ENCODE measurements at regions not wholly inside any gene's neighbourhood (a gene's known extent, or its start where the extent isn't known, plus 50 kb on each side); places are given as distances from the start of the nearest gene placed in this dataset.
"Not testable (repeated sequence)": the region's sequence is repeated elsewhere in the genome, so short reads cannot be mapped to it uniquely, and the experiment has no call there.

DNA sequence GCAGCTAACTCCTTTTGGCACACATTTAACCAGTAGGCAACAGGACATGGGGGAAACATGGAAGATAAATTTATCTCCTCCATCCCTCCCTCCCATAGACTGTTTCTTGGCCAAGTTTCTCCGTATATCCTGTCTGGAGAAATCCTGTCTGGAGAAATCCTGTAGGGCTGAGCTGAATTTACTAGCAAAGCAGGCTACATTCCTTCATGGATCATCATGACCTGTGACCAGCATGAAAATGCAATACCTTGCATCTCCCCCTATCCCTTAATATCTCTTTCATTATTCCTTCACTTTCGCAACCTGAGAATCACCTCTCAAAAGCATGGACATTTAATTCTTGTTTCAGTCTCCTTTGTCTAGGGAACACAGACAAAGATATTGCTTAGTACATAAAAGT is 379.1 kb downstream of the PSAT1 start:
- DNase-seq, result no peak

- no peak for DNase-seq
These were observed 379.7 kb downstream of the PSAT1 start for GRCh38 chr9:78676623-78677022.

DNA sequence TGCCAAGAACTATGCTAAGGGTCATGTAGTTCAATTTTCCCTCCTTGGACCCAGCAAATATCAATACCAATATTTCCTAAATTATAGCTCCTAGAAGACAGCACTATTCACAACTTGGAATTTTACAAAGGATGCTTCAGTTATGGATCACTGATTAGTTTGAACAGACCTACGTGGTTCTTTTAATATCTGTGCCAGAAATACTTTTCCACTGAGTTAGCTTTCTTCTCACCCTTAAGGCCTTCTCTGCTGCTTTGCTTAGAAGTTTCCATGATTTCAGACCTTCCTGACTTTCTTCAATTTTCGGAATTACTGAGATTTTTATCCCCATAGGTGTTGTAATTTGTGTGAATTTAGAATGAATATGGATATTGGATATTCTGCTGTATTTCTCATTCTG is 380.4 kb downstream of the PSAT1 start:
- DNase-seq, result no peak

- DNase-seq, result no peak
These were observed 382.0 kb downstream of the PSAT1 start for GRCh38 chr9:78678877-78679276.

- DNase-seq, result no peak
These were observed 383.3 kb downstream of the PSAT1 start for GRCh38 chr9:78680196-78680595.

- DNase-seq, result no peak
These were observed 385.3 kb downstream of the PSAT1 start for GRCh38 chr9:78682216-78682615.

DNA sequence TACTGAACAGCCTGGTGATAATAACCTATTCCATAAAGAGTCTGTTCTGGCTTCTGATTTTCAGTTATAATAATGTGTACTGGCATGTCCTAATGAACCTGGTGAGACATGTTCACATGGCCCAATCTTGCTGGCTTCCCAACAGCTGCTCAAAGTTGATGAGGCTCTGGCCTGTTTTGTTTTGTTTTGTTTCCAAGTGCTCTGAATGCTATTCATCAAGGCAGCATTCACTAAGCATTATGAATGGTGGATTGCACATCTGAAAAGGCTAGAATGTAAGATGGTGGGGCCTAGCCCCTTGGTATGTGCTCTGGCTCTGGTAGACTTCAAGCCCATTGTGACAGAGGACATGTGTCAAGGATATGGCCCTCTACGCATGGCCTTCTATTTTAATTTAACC is 388.5 kb downstream of the PSAT1 start:
- no peak for DNase-seq

GRCh38 chr9:78688796-78689195 is 391.9 kb downstream of the PSAT1 start:
- no peak for DNase-seq

GRCh38 chr9:78691542-78691941 is 394.6 kb downstream of the PSAT1 start:
- no peak for DNase-seq

GRCh38 chr9:78692871-78693270 is 395.9 kb downstream of the PSAT1 start:
- no peak for DNase-seq

GRCh38 chr9:78694974-78695373 is 398.0 kb downstream of the PSAT1 start:
- no peak for DNase-seq

DNA sequence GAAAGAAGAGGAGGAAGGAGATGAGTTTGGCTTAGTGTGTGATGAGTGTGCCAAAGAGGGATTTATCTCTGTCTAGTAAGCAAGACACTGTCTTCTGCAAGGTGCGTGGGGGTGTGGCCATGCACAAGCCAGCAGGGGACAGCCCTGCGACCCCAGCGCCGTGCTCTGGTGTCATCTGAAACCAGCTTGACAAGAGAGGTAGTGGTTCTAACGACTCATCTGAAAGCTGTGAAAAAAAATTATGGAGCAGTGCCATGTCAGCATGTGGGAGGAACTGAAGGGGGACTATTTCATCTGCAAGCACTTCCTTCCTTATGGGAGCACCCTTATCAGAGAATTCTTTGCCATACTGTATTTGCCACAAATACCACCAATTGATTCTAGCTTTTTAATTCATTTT is 398.6 kb downstream of the PSAT1 start:
- DNase-seq, result no peak

- DNase-seq, result no peak
These were observed 400.7 kb downstream of the PSAT1 start for GRCh38 chr9:78697618-78698017.

GRCh38 chr9:78698371-78698770 is 401.4 kb downstream of the PSAT1 start:
- DNase-seq, result no peak

DNA sequence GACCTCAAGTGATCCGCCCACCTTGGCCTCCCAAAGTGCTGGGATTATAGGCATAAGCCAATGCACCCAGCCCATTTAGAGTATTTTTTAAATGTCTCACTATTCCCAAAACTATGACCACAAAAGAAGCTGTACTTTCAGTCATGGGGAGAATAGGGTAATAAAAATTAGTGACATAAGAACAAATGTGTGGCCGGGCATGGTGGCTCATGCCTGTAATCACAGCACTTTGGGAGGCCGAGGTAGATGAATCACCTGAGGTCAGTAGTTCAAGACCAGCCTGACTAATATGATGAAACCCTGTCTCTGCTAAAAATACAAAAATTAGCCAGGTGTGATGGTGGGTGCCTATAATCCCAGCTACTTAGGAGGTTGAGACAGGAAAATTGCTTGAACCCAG is 402.3 kb downstream of the PSAT1 start:
- DNase-seq, result not testable (repeated sequence)

- DNase-seq, result not testable (repeated sequence)
These were observed 407.2 kb downstream of the PSAT1 start for GRCh38 chr9:78704153-78704552.

DNA sequence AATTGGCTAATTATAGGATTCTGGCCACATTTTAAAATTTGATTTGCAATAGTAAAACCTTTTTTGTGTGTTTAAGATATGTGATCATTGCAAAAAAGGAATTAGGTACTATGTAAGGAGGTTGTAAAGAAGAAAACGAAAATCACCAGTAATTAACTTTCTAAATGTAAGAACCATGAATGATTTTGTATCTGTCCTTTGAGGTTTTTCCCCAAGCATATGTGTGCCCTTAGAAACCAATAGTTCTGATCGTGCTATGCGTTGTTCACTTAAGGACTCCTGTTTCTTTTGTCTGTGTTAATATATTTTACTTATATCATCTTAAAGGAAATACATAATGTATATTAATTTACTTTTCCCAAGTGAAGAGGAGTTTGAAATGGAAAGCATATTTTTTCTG is 410.2 kb downstream of the PSAT1 start:
- DNase-seq, result no peak

DNA sequence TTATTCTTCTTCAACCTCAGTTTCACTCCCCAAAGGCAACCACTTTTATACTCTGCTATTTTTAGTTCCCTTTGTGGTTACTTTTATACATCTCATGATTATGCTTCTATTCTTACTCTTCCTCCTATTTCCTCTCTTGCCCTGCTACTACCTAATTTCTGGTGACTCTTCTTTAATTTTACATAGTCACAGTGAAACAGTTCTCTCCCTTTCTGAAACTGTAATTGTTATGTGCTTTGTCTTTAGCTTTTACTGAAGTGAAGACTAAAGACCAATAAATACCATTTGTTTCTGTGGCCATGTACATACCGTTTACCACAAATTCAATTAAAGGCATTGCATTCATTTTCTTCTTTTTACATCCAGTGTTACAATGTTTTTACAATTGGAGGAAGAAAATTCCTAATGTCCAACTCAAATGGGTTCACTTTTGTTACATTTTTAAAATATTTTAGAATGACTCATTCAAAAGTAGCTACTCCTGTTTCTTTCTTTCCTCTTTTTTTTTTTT is 410.6 kb downstream of the PSAT1 start:
- no peak for DNase-seq

DNA sequence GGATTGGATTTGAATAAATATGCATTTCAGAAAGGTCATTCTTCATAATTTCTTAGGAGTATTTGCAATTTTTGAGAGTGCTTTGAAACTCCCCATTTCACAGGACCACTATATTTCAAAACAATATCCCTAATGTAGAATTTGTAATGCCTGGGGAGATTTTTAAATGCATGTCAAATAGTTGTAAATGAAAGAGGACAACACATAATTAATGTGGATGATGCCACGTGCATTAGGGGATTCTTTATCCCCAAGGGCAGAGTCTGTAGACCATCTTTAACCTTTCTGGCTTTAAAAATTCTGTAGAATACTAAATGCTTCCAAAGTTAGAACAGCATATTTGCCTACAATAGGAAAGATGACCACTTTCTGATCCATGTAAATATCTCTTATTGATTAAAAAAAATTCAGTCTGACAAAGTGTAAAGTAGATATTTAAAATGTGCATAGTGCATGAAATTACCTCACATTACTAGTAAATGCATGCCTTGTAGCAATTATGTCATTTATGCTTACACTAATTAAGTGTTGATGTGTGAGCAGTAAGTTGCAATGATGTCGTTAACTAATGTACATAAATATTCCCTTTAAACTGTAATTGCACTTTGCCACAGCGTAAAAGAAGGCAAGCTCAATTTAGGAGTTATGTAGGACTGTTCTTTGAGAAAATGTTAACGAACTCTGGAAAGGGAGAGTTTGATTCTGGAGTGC is 416.1 kb downstream of the PSAT1 start:
- DNase-seq, result no peak

DNA sequence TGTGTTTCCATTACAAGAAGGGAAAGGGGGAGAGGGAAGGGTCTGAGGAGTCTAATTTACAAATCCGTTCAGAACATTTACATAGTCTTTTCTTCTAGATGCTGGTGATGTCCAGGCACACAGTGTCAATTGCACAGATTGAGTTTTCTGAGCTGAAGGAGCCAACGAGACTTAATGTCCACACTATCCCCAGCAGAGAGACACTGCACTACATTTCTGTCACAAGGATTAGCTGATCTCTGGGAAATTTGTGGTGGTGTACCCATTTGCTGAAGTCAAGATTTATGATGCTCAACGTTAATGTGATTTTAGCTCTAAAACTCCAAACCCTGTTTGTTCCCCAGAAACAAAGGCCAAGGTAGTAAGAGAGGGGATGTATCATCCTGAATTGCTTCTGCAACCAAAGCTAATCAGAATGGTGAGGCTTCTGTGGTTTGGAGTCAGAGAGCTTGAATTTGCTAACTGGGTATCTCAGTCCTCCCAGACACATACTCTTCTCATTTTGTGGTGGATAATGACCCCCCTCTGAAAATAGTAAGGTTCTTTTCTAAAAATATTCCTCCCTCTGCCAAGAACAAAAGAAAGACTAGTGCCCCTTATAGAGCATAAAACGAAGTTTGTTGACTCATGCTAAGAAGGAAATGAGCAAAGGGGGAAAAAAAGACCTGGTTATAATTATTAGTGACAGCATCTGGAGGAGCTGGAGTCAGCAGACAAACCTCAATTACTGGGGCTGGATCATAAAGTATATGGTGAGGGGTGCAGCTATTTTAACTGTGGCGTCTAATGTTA is 416.9 kb downstream of the PSAT1 start:
- no peak for DNase-seq

DNA sequence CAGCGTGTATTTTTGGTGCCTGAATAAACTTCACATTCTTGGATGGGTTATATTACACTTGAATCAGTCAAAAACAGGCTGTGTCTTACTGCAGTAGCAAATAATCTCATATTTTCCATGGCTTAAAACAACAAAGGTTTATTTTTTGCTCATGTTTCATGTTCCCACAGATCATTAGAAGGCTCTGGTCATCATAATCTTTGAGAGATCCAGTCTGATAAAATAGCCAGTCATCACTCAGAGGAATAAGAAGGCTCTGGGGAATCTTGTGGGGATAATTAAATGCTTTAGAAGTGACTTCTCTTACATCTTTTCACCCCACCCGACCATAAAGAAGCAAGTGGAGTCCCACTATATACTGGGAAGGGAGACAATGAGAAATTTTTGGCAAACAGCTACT is 417.7 kb downstream of the PSAT1 start:
- DNase-seq, result no peak

DNA sequence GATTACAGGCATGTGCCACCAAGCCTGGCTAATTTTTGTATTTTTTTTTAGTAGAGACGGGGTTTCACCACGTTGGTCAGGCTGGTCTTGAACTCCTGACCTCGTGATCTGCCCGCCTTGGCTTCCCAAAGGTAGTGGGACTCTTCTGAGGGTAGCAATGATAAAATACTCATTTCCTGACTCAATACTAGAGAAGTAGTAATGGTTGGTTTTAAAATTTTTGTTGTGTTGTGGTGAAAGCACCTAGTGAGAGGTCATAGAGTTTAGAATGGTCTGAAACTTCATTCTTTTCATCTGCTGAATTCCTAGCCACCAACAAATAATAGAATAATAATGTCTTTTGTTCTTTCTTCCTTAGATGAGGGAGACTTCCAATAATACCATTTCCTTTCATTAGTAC is 422.1 kb downstream of the PSAT1 start:
- DNase-seq, result not testable (repeated sequence)

GRCh38 chr9:78724896-78725295 is 428.0 kb downstream of the PSAT1 start:
- no peak for DNase-seq

GRCh38 chr9:78725503-78725902 is 428.6 kb downstream of the PSAT1 start:
- no peak for DNase-seq
